ENCODE measurements at regions not wholly inside any gene's neighbourhood (a gene's known extent, or its start where the extent isn't known, plus 50 kb on each side); places are given as distances from the start of the nearest gene placed in this dataset.

GRCh38 chr2:198700319-198700718 lies 757.4 kb downstream of the SATB2 start:
- DNase-seq = no peak
- intact Hi-C loops (cut with DNase I; ENCODE audit: low total_unique reads) = no loop called here
- WGBS, 5 donors = 83 to 96% (median 94%) methylated on average over 1 of the region's 1 CpG
- H3K4me1 ChIP-seq = no peaks in the 10 kb centered on the region
- no peaks in the 10 kb centered on the region for H3K36me3 ChIP-seq
- no peaks in the 10 kb centered on the region for H3K27me3 ChIP-seq
- no peak for TF ChIP-seq CTCF (IDR thresholded peaks at IDR 0.05)
- no peak for TF ChIP-seq EP300 (IDR thresholded peaks at IDR 0.05)
- no peak for TF ChIP-seq POLR2A (IDR thresholded peaks at IDR 0.05)
- TF ChIP-seq POLR2AphosphoS5 (IDR thresholded peaks at IDR 0.05) = no peak
- no peak overlapping the region for H3K27ac ChIP-seq
- no peaks in the 10 kb centered on the region for H3K9me3 ChIP-seq
- H3K4me3 ChIP-seq = no peak overlapping the region

DNA sequence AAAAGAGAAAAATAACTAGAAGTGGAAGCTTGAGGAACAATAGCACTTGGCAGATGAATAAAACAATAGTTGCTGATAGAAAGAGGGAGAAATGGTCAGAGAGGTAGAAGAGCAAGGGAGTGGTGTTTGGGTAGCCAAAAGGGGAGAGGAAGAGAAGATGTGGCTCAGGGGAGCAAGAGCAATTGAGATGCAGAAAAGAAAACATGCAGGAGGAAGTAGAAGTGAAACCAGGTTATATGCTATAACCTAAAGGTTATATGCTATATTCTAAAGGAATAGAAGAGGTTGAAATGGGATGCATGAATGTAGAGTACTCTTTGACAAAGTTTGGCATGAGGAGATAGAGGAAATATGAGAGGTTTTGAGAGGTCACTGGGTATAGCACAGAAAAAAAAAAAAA lies 759.5 kb downstream of the SATB2 start:
- TF ChIP-seq POLR2A (IDR thresholded peaks at IDR 0.05) = no peak
- no peak for TF ChIP-seq CTCF (IDR thresholded peaks at IDR 0.05)
- TF ChIP-seq EP300 (IDR thresholded peaks at IDR 0.05) = no peak
- no peak for TF ChIP-seq POLR2AphosphoS5 (IDR thresholded peaks at IDR 0.05)
- H3K27ac ChIP-seq = no peak overlapping the region
- no peaks in the 10 kb centered on the region for H3K27me3 ChIP-seq
- H3K4me3 ChIP-seq = no peak overlapping the region
- H3K36me3 ChIP-seq = no peaks in the 10 kb centered on the region
- intact Hi-C loops (cut with DNase I; ENCODE audit: low total_unique reads) = no loop called here
- no peaks in the 10 kb centered on the region for H3K4me1 ChIP-seq
- no peak for DNase-seq
- no peaks in the 10 kb centered on the region for H3K9me3 ChIP-seq

- H3K4me1 ChIP-seq = no peaks in the 10 kb centered on the region
- H3K4me3 ChIP-seq = no peak overlapping the region
- no peaks in the 10 kb centered on the region for H3K9me3 ChIP-seq
- no peak for DNase-seq
- H3K27me3 ChIP-seq = no peaks in the 10 kb centered on the region
- no peak for TF ChIP-seq CTCF (IDR thresholded peaks at IDR 0.05)
- TF ChIP-seq EP300 (IDR thresholded peaks at IDR 0.05) = no peak
- no peak for TF ChIP-seq POLR2A (IDR thresholded peaks at IDR 0.05)
- no peak for TF ChIP-seq POLR2AphosphoS5 (IDR thresholded peaks at IDR 0.05)
- no peak overlapping the region for H3K27ac ChIP-seq
- intact Hi-C loops (cut with DNase I; ENCODE audit: low total_unique reads) = no loop called here
- H3K36me3 ChIP-seq = no peaks in the 10 kb centered on the region
Observed at GRCh38 chr2:198697794-198698193, 759.9 kb downstream of the SATB2 start.

DNA sequence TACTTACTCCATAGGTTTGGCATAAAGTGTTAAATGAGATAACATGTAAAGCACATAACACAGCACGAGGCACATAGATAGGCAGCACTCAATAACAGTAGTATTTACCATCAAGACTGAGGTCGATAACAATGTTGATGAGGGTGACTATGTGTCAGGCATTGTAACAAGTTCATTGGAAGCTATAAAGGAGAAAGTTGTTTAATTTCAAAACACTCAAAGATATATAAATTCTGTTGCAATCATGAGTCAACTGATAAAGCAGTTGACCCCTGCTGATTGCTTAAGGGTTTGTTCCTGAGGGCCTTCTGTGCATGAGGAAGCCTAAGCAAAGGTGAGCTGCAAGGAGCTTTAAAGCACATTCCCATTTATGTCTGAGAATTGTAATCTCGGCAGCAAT lies 760.5 kb downstream of the SATB2 start:
- Histone ChIP-seq H3K4me1 (no peaks in the 10 kb centered on the region), H3K9me3 (no peaks in the 10 kb centered on the region), H3K27me3 (no peaks in the 10 kb centered on the region), H3K4me3 (no peak overlapping the region), H3K36me3 (no peaks in the 10 kb centered on the region), H3K27ac (no peak overlapping the region)
- intact Hi-C loops (cut with DNase I; ENCODE audit: low total_unique reads) = no loop called here
- peak in 1 of 2 donors; percentile 32 for DNase-seq
- 27 to 73% (median 42%) methylated on average over 3 of the region's 3 CpGs for WGBS, 5 donors
- TF ChIP-seq POLR2A (IDR thresholded peaks at IDR 0.05) (no peak), CTCF (IDR thresholded peaks at IDR 0.05) (no peak), POLR2AphosphoS5 (IDR thresholded peaks at IDR 0.05) (peak in 2 of 3 donors; percentile 25 to 69), EP300 (IDR thresholded peaks at IDR 0.05) (no peak)

- Histone ChIP-seq H3K27me3 (no peaks in the 10 kb centered on the region), H3K4me3 (no peak overlapping the region), H3K27ac (no peak overlapping the region), H3K9me3 (no peaks in the 10 kb centered on the region), H3K36me3 (no peaks in the 10 kb centered on the region), H3K4me1 (no peaks in the 10 kb centered on the region)
- DNase-seq = no peak
- intact Hi-C loops (cut with DNase I; ENCODE audit: low total_unique reads) = no loop called here
- TF ChIP-seq POLR2A (IDR thresholded peaks at IDR 0.05) = no peak
- no peak for TF ChIP-seq POLR2AphosphoS5 (IDR thresholded peaks at IDR 0.05)
- no peak for TF ChIP-seq CTCF (IDR thresholded peaks at IDR 0.05)
- no peak for TF ChIP-seq EP300 (IDR thresholded peaks at IDR 0.05)
Observed at GRCh38 chr2:198695879-198696278, 761.9 kb downstream of the SATB2 start.

Measured in stomach (tissue), 8 donors.